GM21515 (cell line): ENCODE measurements at regions not wholly inside any gene's neighbourhood (a gene's known extent, or its start where the extent isn't known, plus 50 kb on each side); places are given as distances from the start of the nearest gene placed in this dataset.
"Not testable (repeated sequence)": the region's sequence is repeated elsewhere in the genome, so short reads cannot be mapped to it uniquely, and the experiment has no call there.

Source experiments
- ATAC-seq: cut with Tn5 transposase; IDR thresholded peaks from one replicate; pipeline ENCODE4 v1.9.1; 2021; ENCODE audit not compliant: unreplicated experiment

GRCh38 chr7:32816409-32816948, 75.1 kb downstream of the KBTBD2 start:
- not testable (repeated sequence) for ATAC-seq

DNA sequence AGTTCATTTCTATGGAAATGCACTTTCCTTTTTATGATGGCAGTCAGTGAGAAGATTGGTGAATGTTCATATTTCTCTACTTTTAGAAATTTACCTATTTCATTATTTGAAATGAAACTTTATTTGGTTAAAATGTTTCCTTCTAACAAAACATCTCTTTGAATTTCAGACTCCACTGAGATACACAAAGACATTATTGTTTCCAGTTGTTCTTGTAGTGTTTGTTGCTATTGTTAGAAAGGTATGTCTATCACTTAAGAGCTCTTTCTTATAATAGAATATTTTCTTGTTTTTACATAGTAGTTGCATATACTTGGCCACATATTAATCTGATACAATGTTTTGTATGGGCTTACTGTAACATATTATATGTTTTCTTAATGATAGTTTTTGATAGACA, 76.8 kb downstream of the KBTBD2 start:
- not testable (repeated sequence) for ATAC-seq

DNA sequence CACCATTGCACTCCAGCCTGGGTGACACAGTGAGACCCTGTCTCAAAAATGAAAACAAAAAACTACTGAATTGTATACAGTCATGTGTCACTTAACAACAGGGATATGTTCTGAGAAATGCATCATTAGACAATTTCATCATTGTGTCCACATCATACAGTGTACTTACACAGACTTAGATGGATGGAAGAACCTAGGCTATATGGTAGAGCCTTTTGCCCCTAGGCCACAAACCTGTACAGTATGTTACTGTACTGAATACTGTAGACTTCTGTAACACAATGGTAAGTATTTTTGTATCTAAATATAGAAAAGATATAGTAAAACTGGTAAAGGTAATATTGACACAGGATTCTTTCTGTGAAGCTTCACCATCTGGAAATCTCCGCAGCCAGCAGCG, 81.7 kb downstream of the KBTBD2 start:
- no peak for ATAC-seq

- no peak for ATAC-seq
Measured at GRCh38 chr7:32809347-32809746, 82.2 kb downstream of the KBTBD2 start.

DNA sequence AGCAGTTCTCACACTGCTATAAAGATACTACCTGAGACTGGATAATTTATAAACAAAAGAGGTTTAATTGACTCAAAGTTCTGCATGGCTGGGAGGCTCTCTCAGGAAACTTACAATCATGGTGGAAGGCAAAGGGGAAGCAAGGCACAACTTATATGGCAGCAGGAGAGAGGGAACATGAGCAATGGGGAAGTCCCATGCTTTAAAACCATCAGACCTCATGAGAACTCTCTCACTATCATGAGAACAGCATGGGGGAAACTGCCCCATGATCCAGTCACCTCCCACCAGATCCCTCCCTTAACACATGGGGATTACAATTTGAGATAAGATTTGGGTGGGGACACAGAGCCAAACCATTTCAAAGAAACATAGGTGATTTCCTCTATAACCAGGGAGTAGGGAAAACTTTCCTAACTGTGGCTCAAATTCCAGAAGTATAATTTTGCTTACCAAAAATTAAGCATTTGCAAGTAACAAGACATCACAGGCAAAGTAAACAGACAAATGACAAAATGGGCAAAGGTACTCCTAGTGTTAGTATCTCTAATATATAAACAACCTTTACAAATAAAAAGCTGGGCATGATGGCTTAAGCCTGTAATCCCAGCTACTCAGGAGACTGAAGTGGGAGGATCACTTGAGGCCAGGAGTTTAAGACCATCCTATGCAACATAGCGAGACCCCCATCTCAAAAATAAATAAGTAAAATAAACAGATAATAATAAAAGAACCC, 88.0 kb downstream of the KBTBD2 start:
- ATAC-seq = no peak

GRCh38 chr7:32802305-32802910, 89.2 kb downstream of the KBTBD2 start:
- no peak for ATAC-seq

DNA sequence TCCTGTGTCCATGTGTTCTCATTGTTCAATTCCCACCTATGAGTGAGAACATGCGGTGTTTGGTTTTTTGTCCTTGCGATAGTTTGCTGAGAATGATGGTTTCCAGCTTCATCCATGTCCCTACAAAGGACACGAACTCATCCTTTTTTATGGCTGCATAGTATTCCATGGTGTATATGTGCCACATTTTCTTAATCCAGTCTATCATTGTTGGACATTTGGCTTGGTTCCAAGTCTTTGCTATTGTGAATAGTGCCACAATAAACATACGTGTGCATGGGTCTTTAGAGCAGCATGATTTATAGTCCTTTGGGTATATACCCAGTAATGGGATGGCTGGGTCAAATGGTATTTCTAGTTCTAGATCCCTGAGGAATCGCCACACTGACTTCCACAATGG, 98.5 kb downstream of the KBTBD2 start:
- not testable (repeated sequence) for ATAC-seq

GRCh38 chr7:32790766-32791430, 100.7 kb downstream of the KBTBD2 start:
- ATAC-seq = not testable (repeated sequence)

- not testable (repeated sequence) for ATAC-seq
Measured at GRCh38 chr7:32789266-32789665, 102.3 kb downstream of the KBTBD2 start.

DNA sequence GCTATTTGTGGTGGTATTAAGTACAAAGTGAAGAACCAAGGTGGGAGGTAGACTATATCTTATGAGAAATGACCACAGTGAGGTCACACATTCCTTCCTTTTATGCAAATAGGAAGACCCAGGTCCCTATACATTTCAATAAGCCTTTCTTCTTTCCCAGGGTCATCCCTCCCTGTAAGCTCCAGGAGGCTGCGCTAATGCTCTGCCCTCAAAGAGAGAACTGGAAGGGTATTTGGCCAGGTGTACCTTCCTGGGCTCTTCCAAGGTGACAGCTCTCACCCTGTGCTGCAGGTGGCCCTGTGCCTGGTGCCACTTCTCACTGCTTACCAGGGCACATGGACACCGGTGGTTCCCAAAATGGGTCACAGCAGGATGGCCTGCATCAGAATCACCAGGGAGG, 103.4 kb downstream of the KBTBD2 start:
- ATAC-seq = not testable (repeated sequence)

DNA sequence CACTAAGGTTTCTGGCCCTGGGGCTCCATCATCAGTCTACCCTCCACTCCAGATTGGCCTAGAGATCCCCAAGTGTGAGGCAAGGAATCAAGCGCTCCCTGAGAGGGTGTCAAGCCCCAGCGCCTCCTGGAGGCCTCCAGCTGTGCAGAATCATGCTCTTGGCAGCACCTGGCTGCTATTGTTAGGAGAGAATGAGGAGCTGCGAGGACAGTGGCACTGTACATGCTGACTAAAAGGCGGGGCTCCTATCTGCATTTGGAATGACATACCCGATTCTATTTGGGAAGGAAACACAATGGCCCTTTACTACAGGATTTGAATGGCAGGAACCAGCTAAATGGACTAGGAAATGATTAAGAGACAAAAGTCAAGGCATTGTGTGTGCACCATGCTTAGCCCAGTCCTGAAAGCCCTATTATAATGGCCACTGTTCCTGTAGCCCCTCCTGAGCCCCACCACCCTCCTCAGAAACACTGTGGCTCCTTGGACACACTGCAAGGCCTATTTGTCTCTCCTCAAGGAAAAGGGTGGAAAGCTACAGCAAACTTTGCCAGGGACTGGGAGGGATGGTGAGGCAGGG, 106.1 kb downstream of the KBTBD2 start:
- not testable (repeated sequence) for ATAC-seq

DNA sequence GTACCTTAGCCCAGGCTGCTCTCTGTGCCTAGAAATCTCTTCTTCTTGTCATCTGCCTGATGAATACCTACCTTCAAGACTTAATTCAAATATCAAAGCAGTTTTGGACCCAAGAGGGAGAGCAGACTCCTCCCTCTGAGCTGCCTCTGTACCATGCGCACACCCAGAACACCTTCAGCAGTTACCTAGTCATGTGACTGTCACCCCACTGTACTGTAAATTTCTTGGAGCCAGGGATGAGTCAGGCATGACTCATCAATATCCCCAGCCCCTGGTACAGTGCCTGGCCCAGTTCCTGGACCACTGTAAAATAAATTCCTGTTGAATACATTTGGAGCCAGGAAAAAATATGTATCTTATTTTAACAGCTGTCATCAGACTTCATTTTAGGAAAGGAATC, 111.7 kb downstream of the KBTBD2 start:
- ATAC-seq = not testable (repeated sequence)

DNA sequence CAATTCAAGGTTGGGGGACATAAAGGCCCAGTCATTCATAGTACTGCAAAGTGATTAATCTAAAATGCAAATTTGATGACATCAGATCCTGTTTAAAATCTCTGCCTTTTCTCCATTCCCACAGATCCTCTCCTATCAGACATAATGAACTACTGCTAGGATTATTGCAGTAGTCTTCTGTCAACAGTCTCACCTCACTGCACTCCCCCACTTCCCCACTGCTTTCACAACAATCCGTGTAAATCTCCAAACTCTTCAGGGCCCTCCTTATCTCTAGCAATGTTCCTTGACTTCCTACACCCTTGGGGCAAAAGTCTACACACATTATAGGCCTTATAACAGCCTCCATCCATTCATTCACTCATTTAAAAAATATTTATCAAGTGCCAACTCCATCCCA, 112.4 kb downstream of the KBTBD2 start:
- ATAC-seq = no peak

- not testable (repeated sequence) for ATAC-seq
Measured at GRCh38 chr7:32777041-32777666, 114.4 kb downstream of the KBTBD2 start.

- ATAC-seq = not testable (repeated sequence)
Measured at GRCh38 chr7:32776318-32776717, 115.2 kb downstream of the KBTBD2 start.

- ATAC-seq = not testable (repeated sequence)
Measured at GRCh38 chr7:32775809-32776208, 115.8 kb downstream of the KBTBD2 start.

GRCh38 chr7:32774541-32774951, 117.0 kb downstream of the KBTBD2 start:
- no peak for ATAC-seq

GRCh38 chr7:32768866-32769510, 122.6 kb downstream of the KBTBD2 start:
- not testable (repeated sequence) for ATAC-seq

DNA sequence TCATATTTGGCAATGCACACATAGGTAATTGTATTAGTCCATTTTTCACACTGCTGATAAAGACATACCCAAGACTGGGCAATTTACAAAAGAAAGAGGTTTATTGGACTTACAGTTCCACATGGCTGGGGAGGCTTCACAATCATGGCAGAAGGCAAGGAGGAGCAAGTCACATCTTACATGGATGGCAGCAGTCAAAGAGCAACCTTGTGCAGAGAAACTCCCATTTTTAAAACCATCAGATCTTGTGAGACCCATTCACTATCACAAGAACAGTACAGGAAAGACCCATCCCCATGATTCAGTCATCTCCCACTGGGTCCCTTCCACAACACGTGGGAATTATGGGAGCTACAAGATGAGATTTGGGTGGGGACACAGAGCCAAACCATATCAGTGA, 123.2 kb downstream of the KBTBD2 start:
- ATAC-seq = not testable (repeated sequence)

DNA sequence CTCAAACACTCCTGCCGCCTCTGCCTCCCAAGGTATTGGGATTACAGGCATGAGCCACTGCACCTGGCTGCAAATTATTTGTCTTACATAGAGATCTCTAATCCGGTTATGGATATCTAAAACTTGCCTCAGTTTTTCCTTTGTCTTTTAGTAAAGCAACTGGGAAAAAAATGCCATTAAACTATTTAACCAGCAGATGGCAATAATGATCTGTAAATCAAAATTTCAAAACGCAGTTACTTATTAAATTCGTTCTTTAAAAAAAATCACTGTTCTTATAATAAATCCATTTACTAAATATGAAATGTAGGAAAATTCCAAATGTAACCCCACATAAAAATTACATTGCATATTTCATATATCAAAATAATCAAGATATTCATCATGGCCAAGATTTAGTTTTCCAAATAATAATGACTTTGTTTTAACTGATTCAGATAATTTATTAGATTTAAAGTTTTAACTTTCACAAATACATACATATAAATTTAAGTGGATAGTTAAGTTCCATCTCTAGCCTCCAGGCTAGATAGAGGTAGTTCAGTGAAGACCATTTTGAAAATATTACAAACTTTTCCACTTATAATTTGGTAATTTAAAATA, 125.8 kb downstream of the KBTBD2 start:
- not testable (repeated sequence) for ATAC-seq
